ENCODE measurements at regions not wholly inside any gene's neighbourhood (a gene's known extent, or its start where the extent isn't known, plus 50 kb on each side); places are given as distances from the start of the nearest gene placed in this dataset.

GRCh38 chr5:101877451-101877850 is 418.6 kb downstream of the SLCO4C1 start:
- TF ChIP-seq CTCF (conservative IDR thresholded peaks at IDR 0.05; ENCODE audit: low read depth, low read length) (no peak), EZH2 (IDR thresholded peaks at IDR 0.05; ENCODE audit: borderline replicate concordance, low read depth, low read length, poor library complexity, severe bottlenecking) (no peak)

All from A673 (cell line).